H1 (cell line): ENCODE measurements at regions not wholly inside any gene's neighbourhood (a gene's known extent, or its start where the extent isn't known, plus 50 kb on each side); places are given as distances from the start of the nearest gene placed in this dataset.

ENCODE experiments used
- CTCF ChIA-PET: fragments of 300-600 bp; sonication (Branson Sonifier 250); formaldehyde crosslinking; loops from one replicate; lab custom pipeline; 2021; ENCODE audit not compliant: partially characterized antibody; lab: Charles Lee
- POLR2A ChIA-PET: fragments of 300-600 bp; sonication (Branson Sonifier 250); formaldehyde crosslinking; loops from one replicate; lab custom pipeline; 2021; ENCODE audit warnings: inconsistent platforms; ENCODE audit not compliant: partially characterized antibody; lab: Charles Lee
- DNase-seq, 2 experiments: peaks; one replicate each; pipeline versions ENCODE4 v3.0.0 to v3.0.0-alpha.2; 2010 to 2022; ENCODE audit warnings: low spot score in 2 of 2, low read depth in 1 of 2, mixed read lengths in 1 of 2
- FAIRE-seq: peaks from 2 replicates; lab custom pipeline; 2011; peaks lifted over from hg19 to GRCh38; lab: Jason Lieb, UNC
- H2AFZ ChIP-seq: 2 replicates; pipeline ENCODE4 v1.8.1; 2012; ENCODE audit warnings: low read length, inconsistent platforms
- H2AK5ac ChIP-seq: 2 replicates; pipeline ENCODE4 v1.6.1; 2013; ENCODE audit warnings: low read depth, low read length
- H2BK120ac ChIP-seq: replicated peaks from 2 replicates; pipeline ENCODE3; 2013; ENCODE audit warnings: low read depth, low read length, inconsistent platforms
- H2BK12ac ChIP-seq: 2 replicates; pipeline ENCODE4 v1.6.1; 2013; ENCODE audit warnings: low read depth, low read length
- H2BK15ac ChIP-seq: 2 replicates; pipeline ENCODE4 v1.6.1; 2013; ENCODE audit warnings: low read length
- H2BK20ac ChIP-seq: 2 replicates; pipeline ENCODE4 v1.6.1; 2013; ENCODE audit warnings: low read length
- H2BK5ac ChIP-seq: 2 replicates; pipeline ENCODE4 v1.6.1; 2013; ENCODE audit warnings: low read depth, low read length
- H3K14ac ChIP-seq: 2 replicates; pipeline ENCODE4 v1.6.1; 2013; ENCODE audit warnings: inconsistent platforms; ENCODE audit not compliant: insufficient read length
- H3K18ac ChIP-seq: 2 replicates; pipeline ENCODE4 v1.6.1; 2013; ENCODE audit warnings: low read length; ENCODE audit errors: extremely low read depth
- H3K23ac ChIP-seq: 2 replicates; pipeline ENCODE4 v1.6.1; 2013; ENCODE audit warnings: inconsistent platforms; ENCODE audit not compliant: insufficient read length
- H3K23me2 ChIP-seq: 2 replicates; pipeline ENCODE4 v1.6.1; 2013; ENCODE audit warnings: low read depth, low read length
- H3K27ac ChIP-seq: 2 replicates; pipeline ENCODE4 v1.6.1; 2011; ENCODE audit warnings: low read depth, low read length, inconsistent platforms
- H3K27me3 ChIP-seq, 4 experiments: replicated peaks in 1 of 4; 1 replicate in 1 of 4; 2 replicates in 3 of 4; pipeline versions ENCODE4 v1.6.1 to v1.8.1; 2011 to 2013; ENCODE audit warnings: low read length in 3 of 4, mild to moderate bottlenecking in 3 of 4, inconsistent platforms in 2 of 4, mixed read lengths in 2 of 4, moderate library complexity in 1 of 4; ENCODE audit not compliant: control insufficient read depth in 3 of 4, insufficient read depth in 3 of 4; ENCODE audit errors: extremely low read depth in 1 of 4
- H3K36me3 ChIP-seq, 4 experiments: 2 replicates each; pipeline versions ENCODE4 v1.6.1 to v1.8.1; 2011 to 2013; ENCODE audit warnings: mild to moderate bottlenecking in 4 of 4, low read length in 3 of 4, moderate library complexity in 2 of 4, control low read depth in 1 of 4, inconsistent platforms in 1 of 4; ENCODE audit not compliant: insufficient read depth in 4 of 4, control insufficient read depth in 2 of 4
- H3K4ac ChIP-seq: replicated peaks from 2 replicates; pipeline ENCODE3; 2013; ENCODE audit warnings: low read length, low read depth, mixed read lengths, inconsistent platforms; ENCODE audit not compliant: insufficient read length
- H3K4me1 ChIP-seq, 4 experiments: replicated peaks in 1 of 4; 1 replicate in 1 of 4; 2 replicates in 3 of 4; pipeline versions ENCODE4 v1.6.1 to v1.8.1; 2011 to 2013; ENCODE audit warnings: low read length in 3 of 4, inconsistent platforms in 2 of 4, mixed read lengths in 1 of 4; ENCODE audit not compliant: insufficient read depth in 4 of 4, control insufficient read depth in 3 of 4
- H3K4me2 ChIP-seq, 2 experiments: 2 replicates each; pipeline versions ENCODE4 v1.6.1 to v1.8.1; 2011 to 2013; ENCODE audit warnings: low read depth in 2 of 2, low read length in 2 of 2, control low read depth in 1 of 2, inconsistent platforms in 1 of 2, mild to moderate bottlenecking in 1 of 2; ENCODE audit not compliant: insufficient read depth in 1 of 2
- H3K4me3 ChIP-seq, 4 experiments: fragments of 200-600, 300-600 bp in 1 of 4; sonication (generic), shearing (Covaris generic), sonication (Bioruptor Twin) in 1 of 4; 2 replicates each; pipeline versions ENCODE4 v1.5.1 to v1.8.1; 2011 to 2016; ENCODE audit warnings: low read length in 4 of 4, low read depth in 3 of 4, control low read depth in 2 of 4, inconsistent platforms in 2 of 4, mild to moderate bottlenecking in 2 of 4, mixed read lengths in 1 of 4, moderate library complexity in 1 of 4; ENCODE audit not compliant: insufficient read depth in 2 of 4; ENCODE audit errors: extremely low read depth in 1 of 4
- H3K56ac ChIP-seq: replicated peaks from 2 replicates; pipeline ENCODE3; 2013; ENCODE audit warnings: low read depth, mild to moderate bottlenecking, mixed read lengths, low read length, inconsistent platforms; ENCODE audit not compliant: insufficient read length
- H3K79me1 ChIP-seq: 2 replicates; pipeline ENCODE4 v1.6.1; 2013; ENCODE audit warnings: low read depth, low read length, control low read depth
- H3K79me2 ChIP-seq, 2 experiments: 2 replicates each; pipeline versions ENCODE4 v1.6.1 to v1.8.1; 2012 to 2013; ENCODE audit warnings: low read length in 2 of 2, mild to moderate bottlenecking in 2 of 2, inconsistent platforms in 1 of 2; ENCODE audit not compliant: insufficient read depth in 2 of 2, control insufficient read depth in 1 of 2
- H3K9ac ChIP-seq, 4 experiments: replicated peaks in 1 of 4; 1 replicate in 1 of 4; 2 replicates in 3 of 4; pipeline versions ENCODE4 v1.6.1 to v1.8.1; 2011 to 2013; ENCODE audit warnings: low read depth in 3 of 4, low read length in 3 of 4, control low read depth in 2 of 4, mild to moderate bottlenecking in 2 of 4, moderate library complexity in 2 of 4, inconsistent platforms in 1 of 4; ENCODE audit errors: extremely low read depth in 1 of 4
- H3K9me3 ChIP-seq, 2 experiments: 2 replicates each; pipeline versions ENCODE4 v1.6.1 to v1.8.1; 2012 to 2013; ENCODE audit warnings: mild to moderate bottlenecking in 2 of 2, moderate library complexity in 2 of 2, control low read depth in 1 of 2, inconsistent platforms in 1 of 2, low read depth in 1 of 2, low read length in 1 of 2, mixed read lengths in 1 of 2; ENCODE audit not compliant: insufficient read depth in 2 of 2
- H4K20me1 ChIP-seq, 2 experiments: replicated peaks in 1 of 2; 2 replicates each; pipeline versions ENCODE3 to v1.8.1; 2011 to 2013; ENCODE audit warnings: inconsistent platforms in 2 of 2, low read length in 2 of 2, mild to moderate bottlenecking in 1 of 2; ENCODE audit not compliant: insufficient read depth in 2 of 2, control insufficient read depth in 1 of 2
- H4K5ac ChIP-seq: 2 replicates; pipeline ENCODE4 v1.6.1; 2013; ENCODE audit warnings: low read length, low read depth, mixed read lengths, inconsistent platforms; ENCODE audit not compliant: insufficient read length
- H4K8ac ChIP-seq: 2 replicates; pipeline ENCODE4 v1.8.0; 2013; ENCODE audit warnings: mild to moderate bottlenecking, moderate library complexity, low read length, inconsistent platforms; ENCODE audit not compliant: insufficient read depth; ENCODE audit errors: extremely low read depth
- H4K91ac ChIP-seq: replicated peaks from 2 replicates; pipeline ENCODE3; 2013; ENCODE audit warnings: low read length, mixed read lengths, inconsistent platforms; ENCODE audit not compliant: insufficient read length
- SUZ12 ChIP-seq: fragments of 200-600 bp; sonication (generic); IDR thresholded peaks from 2 replicates; pipeline ENCODE4 v1.6.1; 2012; ENCODE audit warnings: mild to moderate bottlenecking, inconsistent platforms, low read length, moderate library complexity, mixed read lengths
- ZNF274 ChIP-seq: IDR thresholded peaks from 2 replicates; pipeline ENCODE4 v1.7.0; 2012; ENCODE audit warnings: low read length, borderline replicate concordance; ENCODE audit errors: extremely low read depth
- WGBS, 2 experiments: shearing (Covaris generic) in 1 of 2; methylation state at CpG; one replicate each; pipeline versions ENCODE4 v1.1.6 to v1.1.7; 2013 to 2015; ENCODE audit warnings: low lambda C conversion rate in 2 of 2, mixed read lengths in 2 of 2, inconsistent platforms in 1 of 2, low coverage in 1 of 2, missing lambda C conversion rate in 1 of 2; ENCODE audit not compliant: insufficient replicate concordance in 2 of 2, insufficient coverage in 1 of 2, insufficient read length in 1 of 2; ENCODE audit errors: extremely low coverage in 1 of 2, missing lambda C conversion rate in 1 of 2; 5-methylcytosine and 5-hydroxymethylcytosine counted together

GRCh38 chr13:65936249-65936648, 1293.9 kb downstream of the PCDH9 start:
- no peak overlapping the region for H3K27ac ChIP-seq
- no peaks in the 10 kb centered on the region for H3K27me3 ChIP-seq
- no peak overlapping the region for H4K91ac ChIP-seq
- H3K79me1 ChIP-seq, result no peaks in the 10 kb centered on the region
- no peak overlapping the region for H2BK5ac ChIP-seq
- H2BK20ac ChIP-seq, result no peak overlapping the region
- H2BK15ac ChIP-seq, result no peak overlapping the region
- H2AFZ ChIP-seq, result no peak overlapping the region
- H3K9me3 ChIP-seq, result no peaks in the 10 kb centered on the region
- H3K23me2 ChIP-seq, result no peaks in the 10 kb centered on the region
- WGBS, 2 experiments, result 86% methylated on average over 2 of the region's 2 CpGs; no CpG with 5 or more reads in 1 of the 2 experiments
- no peak overlapping the region for H4K8ac ChIP-seq
- H3K4me3 ChIP-seq, result no peak overlapping the region
- H2AK5ac ChIP-seq, result no peak overlapping the region
- FAIRE-seq (no peak), DNase-seq (no peak)
- H3K4me2 ChIP-seq, result no peak overlapping the region
- no peak overlapping the region for H3K23ac ChIP-seq
- ChIA-PET CTCF (no interaction called here), POLR2A (no interaction called here)
- no peak overlapping the region for H3K18ac ChIP-seq
- no peak overlapping the region for H3K4ac ChIP-seq
- H3K36me3 ChIP-seq, result no peaks in the 10 kb centered on the region
- no peaks in the 10 kb centered on the region for H3K79me2 ChIP-seq
- no peak overlapping the region for H3K9ac ChIP-seq
- H4K20me1 ChIP-seq, result no peaks in the 10 kb centered on the region
- H3K14ac ChIP-seq, result no peak overlapping the region
- H3K4me1 ChIP-seq, result no peaks in the 10 kb centered on the region
- H2BK120ac ChIP-seq, result no peak overlapping the region
- H4K5ac ChIP-seq, result no peak overlapping the region
- no peak overlapping the region for H3K56ac ChIP-seq
- no peak overlapping the region for H2BK12ac ChIP-seq
- TF ChIP-seq ZNF274 (no peak), SUZ12 (no peak)
